Endothelial cell of umbilical vein (primary cell): ENCODE measurements at regions not wholly inside any gene's neighbourhood (a gene's known extent, or its start where the extent isn't known, plus 50 kb on each side); places are given as distances from the start of the nearest gene placed in this dataset.

Experiments used
- BruUV-seq: library from RNA; stranded (reverse); fragments of 400-500 nt; replicated peaks from 2 replicates; lab custom pipeline; 2021; lab: Mats Ljungman, UMichigan
- CTCF ChIA-PET: fragments of 300-600, 350-600 bp; sonication (Branson Sonifier 250); formaldehyde crosslinking; loops from one replicate; lab custom pipeline; 2021; ENCODE audit warnings: antibody characterized with exemption, inconsistent platforms; lab: Charles Lee
- POLR2A ChIA-PET: fragments of 300-600, 350-600 bp; sonication (Branson Sonifier 250); formaldehyde crosslinking; loops from one replicate; lab custom pipeline; 2021; ENCODE audit warnings: antibody characterized with exemption, inconsistent platforms; lab: Charles Lee
- DNase-seq: peaks from one replicate; pipeline ENCODE4 v3.0.0-alpha.2; 2011; ENCODE audit warnings: low read depth, low spot score
- FAIRE-seq: peaks from 2 replicates; lab custom pipeline; 2011; peaks lifted over from hg19 to GRCh38; lab: Jason Lieb, UNC
- H2AFZ ChIP-seq: 2 replicates; pipeline ENCODE4 v1.6.0; 2012; ENCODE audit warnings: low read depth, low read length, control low read depth, inconsistent platforms
- H3K27ac ChIP-seq: 2 replicates; pipeline ENCODE4 v1.5.1; 2011; ENCODE audit warnings: low read depth, mild to moderate bottlenecking, control low read depth, low read length, moderate library complexity; ENCODE audit not compliant: insufficient read depth
- H3K27me3 ChIP-seq, 2 experiments: 2 replicates each; pipeline versions ENCODE4 v1.6.0 to v1.6.1; 2011; ENCODE audit warnings: low read length in 2 of 2, mixed read lengths in 1 of 2; ENCODE audit not compliant: control insufficient read depth in 2 of 2, insufficient read depth in 2 of 2
- H3K36me3 ChIP-seq, 2 experiments: 2 replicates in 1 of 2; 3 replicates in 1 of 2; pipeline ENCODE4 v1.5.1; 2011; ENCODE audit warnings: low read length in 2 of 2, mild to moderate bottlenecking in 1 of 2, moderate library complexity in 1 of 2; ENCODE audit not compliant: control insufficient read depth in 2 of 2, insufficient read depth in 2 of 2; ENCODE audit errors: extremely low read depth in 1 of 2
- H3K4me1 ChIP-seq: 3 replicates; pipeline ENCODE4 v1.5.1; 2011; ENCODE audit warnings: mild to moderate bottlenecking, low read length; ENCODE audit not compliant: control insufficient read depth, insufficient read depth; ENCODE audit errors: extremely low read depth
- H3K4me2 ChIP-seq: 2 replicates; pipeline ENCODE4 v1.6.1; 2011; ENCODE audit warnings: low read length, control low read depth, mixed read lengths; ENCODE audit not compliant: insufficient read depth
- H3K4me3 ChIP-seq, 3 experiments: fragments of 200-600 bp in 1 of 3; sonication (generic), shearing (Covaris generic) in 1 of 3; replicated peaks in 1 of 3; 2 replicates each; pipeline ENCODE4 v1.5.1; 2011 to 2016; ENCODE audit warnings: control low read depth in 3 of 3, low read length in 3 of 3, mild to moderate bottlenecking in 2 of 3, inconsistent platforms in 1 of 3, low read depth in 1 of 3, moderate library complexity in 1 of 3; ENCODE audit not compliant: insufficient read depth in 1 of 3
- H3K79me2 ChIP-seq: 2 replicates; pipeline ENCODE4 v1.6.0; 2012; ENCODE audit warnings: low read length, inconsistent platforms; ENCODE audit not compliant: control insufficient read depth, insufficient read depth
- H3K9ac ChIP-seq: replicated peaks from 2 replicates; pipeline ENCODE3; 2011; ENCODE audit warnings: low read length, control low read depth; ENCODE audit not compliant: insufficient read depth; ENCODE audit errors: extremely low read depth
- H3K9me1 ChIP-seq: replicated peaks from 3 replicates; pipeline ENCODE4 v1.6.0; 2011; ENCODE audit warnings: mild to moderate bottlenecking, low read length; ENCODE audit not compliant: control insufficient read depth, insufficient read depth; ENCODE audit errors: extremely low read depth
- H3K9me3 ChIP-seq: replicated peaks from 2 replicates; pipeline ENCODE4 v1.5.1; 2012; ENCODE audit warnings: low read length, inconsistent platforms; ENCODE audit not compliant: control insufficient read depth, insufficient read depth
- H4K20me1 ChIP-seq: replicated peaks from 2 replicates; pipeline ENCODE3; 2011; ENCODE audit warnings: mild to moderate bottlenecking, low read length; ENCODE audit not compliant: control insufficient read depth, insufficient read depth; ENCODE audit errors: extremely low read depth
- CTCF ChIP-seq, 2 donors: IDR thresholded peaks; 1 replicate in 1 of 2; 2 replicates in 1 of 2; pipeline ENCODE4 v1.5.1; 2011; ENCODE audit warnings: low read length in 2 of 2, mild to moderate bottlenecking in 2 of 2, moderate library complexity in 2 of 2, control low read depth in 1 of 2, inconsistent platforms in 1 of 2, low read depth in 1 of 2; ENCODE audit not compliant: insufficient read depth in 1 of 2; ENCODE audit errors: extremely low read depth in 1 of 2
- EZH2 ChIP-seq: IDR thresholded peaks from 2 replicates; pipeline ENCODE4 v1.6.1; 2012; ENCODE audit warnings: borderline replicate concordance, low read depth, mild to moderate bottlenecking, moderate library complexity, low read length, inconsistent platforms; ENCODE audit not compliant: severe bottlenecking
- FOS ChIP-seq: IDR thresholded peaks from 2 replicates; pipeline ENCODE4 v1.6.1; 2011; ENCODE audit warnings: mild to moderate bottlenecking, low read length, moderate library complexity, borderline replicate concordance; ENCODE audit not compliant: insufficient read depth
- GATA2 ChIP-seq: IDR thresholded peaks from 2 replicates; pipeline ENCODE4 v1.7.0; 2011; ENCODE audit warnings: low read depth, mild to moderate bottlenecking, moderate library complexity, mixed read lengths, low read length; ENCODE audit not compliant: insufficient read length, insufficient read depth
- JUN ChIP-seq: IDR thresholded peaks from 2 replicates; pipeline ENCODE4 v1.6.1; 2011; ENCODE audit warnings: borderline replicate concordance, low read depth; ENCODE audit not compliant: insufficient read length, insufficient read depth
- MAX ChIP-seq: IDR thresholded peaks from 2 replicates; pipeline ENCODE4 v1.6.1; 2011; ENCODE audit not compliant: insufficient read depth, insufficient read length
- MYC ChIP-seq: IDR thresholded peaks from one replicate; pipeline ENCODE4 v1.6.1; 2011; ENCODE audit warnings: mild to moderate bottlenecking, low read depth, low read length
- POLR2A ChIP-seq: IDR thresholded peaks from 2 replicates; pipeline ENCODE4 v1.6.1; 2012; ENCODE audit warnings: low read depth, mild to moderate bottlenecking, control low read depth, low read length
- POLR2AphosphoS5 ChIP-seq: IDR thresholded peaks from 2 replicates; pipeline ENCODE4 v1.6.1; 2012; ENCODE audit warnings: low read depth, mild to moderate bottlenecking, control low read depth, low read length, moderate library complexity; ENCODE audit not compliant: insufficient read depth
- dilution Hi-C: fragments of 300-500 bp; cut with MboI; formaldehyde crosslinking; loops from one replicate; pipeline ENCODE4 v1.15.0; 2019; ENCODE audit warnings: low sequenced_read_pairs; ENCODE audit not compliant: extremely low pct_ligation_motif_present
- intact Hi-C: fragments of 100-400 bp; cut with micrococcal nuclease; formaldehyde crosslinking; loops from one replicate; pipeline ENCODE4 v1.10.0; 2022

GRCh38 chr2:5263291-5263690, 428.9 kb upstream of the SOX11 start:
- Histone ChIP-seq H3K4me3 (no peak overlapping the region), H3K79me2 (no peaks in the 10 kb centered on the region), H3K27ac (no peak overlapping the region), H3K4me2 (no peak overlapping the region), H3K9me1 (no peaks in the 10 kb centered on the region), H3K36me3 (no peaks in the 10 kb centered on the region), H3K4me1 (no peaks in the 10 kb centered on the region), H4K20me1 (no peaks in the 10 kb centered on the region), H3K9me3 (no peaks in the 10 kb centered on the region), H3K27me3 (no peaks in the 10 kb centered on the region), H3K9ac (no peak overlapping the region), H2AFZ (no peak overlapping the region)
- intact Hi-C loops (no loop called here), dilution Hi-C loops (no loop called here)
- no peak for TF ChIP-seq FOS
- no peak for TF ChIP-seq CTCF (IDR thresholded peaks at IDR 0.05; ENCODE audit: extremely low read depth in 1 of 2, insufficient read depth in 1 of 2, low read depth in 1 of 2, low read length in 2 of 2)
- TF ChIP-seq POLR2A, result no peak
- TF ChIP-seq POLR2AphosphoS5, result no peak
- ChIA-PET POLR2A (no interaction called here), CTCF (no interaction called here)
- FAIRE-seq (no peak), DNase-seq (no peak)
- no TSS peak for BruUV-seq

- intact Hi-C loops (no loop called here), dilution Hi-C loops (no loop called here)
- Histone ChIP-seq H3K27ac (no peak overlapping the region), H3K79me2 (no peaks in the 10 kb centered on the region), H4K20me1 (no peaks in the 10 kb centered on the region), H3K4me2 (no peak overlapping the region), H2AFZ (no peak overlapping the region), H3K27me3 (no peaks in the 10 kb centered on the region), H3K4me1 (no peaks in the 10 kb centered on the region), H3K4me3 (no peak overlapping the region), H3K9ac (no peak overlapping the region), H3K9me3 (no peaks in the 10 kb centered on the region), H3K9me1 (no peaks in the 10 kb centered on the region), H3K36me3 (no peaks in the 10 kb centered on the region)
- ChIA-PET POLR2A (no interaction called here), CTCF (no interaction called here)
- FAIRE-seq (no peak), DNase-seq (no peak)
- no TSS peak for BruUV-seq
- TF ChIP-seq POLR2AphosphoS5, result no peak
- TF ChIP-seq MAX, result no peak
- no peak for TF ChIP-seq GATA2
- TF ChIP-seq POLR2A, result no peak
- no peak for TF ChIP-seq MYC
- no peak for TF ChIP-seq FOS
- TF ChIP-seq CTCF (IDR thresholded peaks at IDR 0.05; ENCODE audit: extremely low read depth in 1 of 2, insufficient read depth in 1 of 2, low read depth in 1 of 2, low read length in 2 of 2), result no peak
- TF ChIP-seq EZH2, result no peak
- no peak for TF ChIP-seq JUN
These were observed 427.8 kb upstream of the SOX11 start for GRCh38 chr2:5264361-5264760.
